ENCODE measurements at regions not wholly inside any gene's neighbourhood (a gene's known extent, or its start where the extent isn't known, plus 50 kb on each side); places are given as distances from the start of the nearest gene placed in this dataset.

GRCh38 chr20:39857835-39858234 lies 831.2 kb downstream of the MAFB start:
- TF ChIP-seq NFE2L1 (CRISPR knock-in tag; IDR thresholded peaks at IDR 0.05), result no peak
- no peak for TF ChIP-seq CTCF (IDR thresholded peaks at IDR 0.05)
- no peak for TF ChIP-seq CREM (CRISPR knock-in tag; IDR thresholded peaks at IDR 0.05)
- TF ChIP-seq ATF3 (CRISPR knock-in tag; conservative IDR thresholded peaks at IDR 0.05), result no peak
- no peak for TF ChIP-seq ESRRA (CRISPR knock-in tag; IDR thresholded peaks at IDR 0.05; ENCODE audit: borderline replicate concordance)
- TF ChIP-seq ZNF512 (CRISPR knock-in tag; IDR thresholded peaks at IDR 0.05; ENCODE audit: borderline replicate concordance), result no peak
- TF ChIP-seq TCF7 (CRISPR knock-in tag; IDR thresholded peaks at IDR 0.05; ENCODE audit: low read depth), result no peak
- no peak for TF ChIP-seq FOXJ3 (CRISPR knock-in tag; IDR thresholded peaks at IDR 0.05; ENCODE audit: borderline replicate concordance)
- TF ChIP-seq RELA (CRISPR knock-in tag; IDR thresholded peaks at IDR 0.05; ENCODE audit: borderline replicate concordance), result no peak

Data from WTC11 (cell line).